HG03439 (cell line): ENCODE measurements at regions not wholly inside any gene's neighbourhood (a gene's known extent, or its start where the extent isn't known, plus 50 kb on each side); places are given as distances from the start of the nearest gene placed in this dataset.
A peak's percentile ranks its signal among the peaks of the same experiment; 100 is the strongest.
"Not testable (repeated sequence)": the region's sequence is repeated elsewhere in the genome, so short reads cannot be mapped to it uniquely, and the experiment has no call there.

Experiments used
- ATAC-seq: cut with Tn5 transposase; IDR thresholded peaks from one replicate; pipeline ENCODE4 v1.9.1; 2021; ENCODE audit warnings: mild to moderate bottlenecking, moderate library complexity; ENCODE audit not compliant: unreplicated experiment

GRCh38 chr2:163123526-163123925, 285.0 kb upstream of the KCNH7 start:
- ATAC-seq, result peak; percentile 88

GRCh38 chr2:163122257-163122656, 283.7 kb upstream of the KCNH7 start:
- ATAC-seq, result no peak

GRCh38 chr2:163121483-163121882, 282.9 kb upstream of the KCNH7 start:
- ATAC-seq, result no peak

GRCh38 chr2:163119966-163120365, 281.4 kb upstream of the KCNH7 start:
- no peak for ATAC-seq

GRCh38 chr2:163086940-163087339, 248.4 kb upstream of the KCNH7 start:
- ATAC-seq, result no peak

- not testable (repeated sequence) for ATAC-seq
Observed at GRCh38 chr2:163085366-163086024, 246.9 kb upstream of the KCNH7 start.

GRCh38 chr2:163081754-163082153, 243.2 kb upstream of the KCNH7 start:
- ATAC-seq, result no peak

GRCh38 chr2:163077241-163077640, 238.7 kb upstream of the KCNH7 start:
- ATAC-seq, result no peak

GRCh38 chr2:163066085-163066484, 227.5 kb upstream of the KCNH7 start:
- ATAC-seq, result no peak

GRCh38 chr2:163062524-163062923, 224.0 kb upstream of the KCNH7 start:
- ATAC-seq, result no peak

- no peak for ATAC-seq
Observed at GRCh38 chr2:163046615-163047014, 208.0 kb upstream of the KCNH7 start.

GRCh38 chr2:163045830-163046229, 207.3 kb upstream of the KCNH7 start:
- ATAC-seq, result no peak

GRCh38 chr2:163044114-163044513, 205.5 kb upstream of the KCNH7 start:
- ATAC-seq, result no peak

- ATAC-seq, result no peak
Observed at GRCh38 chr2:163043201-163043600, 204.6 kb upstream of the KCNH7 start.

- no peak for ATAC-seq
Observed at GRCh38 chr2:163039266-163039665, 200.7 kb upstream of the KCNH7 start.

- ATAC-seq, result no peak
Observed at GRCh38 chr2:163028807-163029206, 190.2 kb upstream of the KCNH7 start.

- not testable (repeated sequence) for ATAC-seq
Observed at GRCh38 chr2:163026136-163026775, 187.7 kb upstream of the KCNH7 start.

- not testable (repeated sequence) for ATAC-seq
Observed at GRCh38 chr2:163016882-163017281, 178.3 kb upstream of the KCNH7 start.

GRCh38 chr2:163011000-163011399, 172.4 kb upstream of the KCNH7 start:
- no peak for ATAC-seq

GRCh38 chr2:163008642-163009041, 170.1 kb upstream of the KCNH7 start:
- no peak for ATAC-seq

GRCh38 chr2:162994718-162995117, 156.2 kb upstream of the KCNH7 start:
- ATAC-seq, result no peak

GRCh38 chr2:162992828-162993227, 154.3 kb upstream of the KCNH7 start:
- no peak for ATAC-seq

GRCh38 chr2:162989507-162989906, 150.9 kb upstream of the KCNH7 start:
- no peak for ATAC-seq
